SK-N-MC (cell line): ENCODE measurements at regions not wholly inside any gene's neighbourhood (a gene's known extent, or its start where the extent isn't known, plus 50 kb on each side); places are given as distances from the start of the nearest gene placed in this dataset.

ENCODE experiments used
- DNase-seq: peaks from one replicate; pipeline ENCODE4 v3.0.0-alpha.2; 2011; ENCODE audit warnings: low read depth, low spot score
- H3K27ac ChIP-seq: fragments of 200-600 bp; sonication (generic); 2 replicates; pipeline ENCODE4 v1.5.1; 2016; ENCODE audit warnings: mixed run types
- H3K36me3 ChIP-seq: fragments of 200-600 bp; sonication (generic); 2 replicates; pipeline ENCODE4 v1.6.1; 2017; ENCODE audit warnings: antibody characterized with exemption, low read length, mixed read lengths; ENCODE audit not compliant: insufficient read depth
- H3K4me3 ChIP-seq: fragments of 200-600 bp; sonication (generic); 2 replicates; pipeline ENCODE4 v1.5.1; 2016
- H3K9ac ChIP-seq: fragments of 200-600 bp; sonication (generic); 2 replicates; pipeline ENCODE4 v1.8.0; 2017; ENCODE audit warnings: mixed run types, mixed read lengths; ENCODE audit not compliant: insufficient read length
- H3K9me3 ChIP-seq: fragments of 200-600 bp; sonication (generic); 2 replicates; pipeline ENCODE4 v1.6.1; 2017; ENCODE audit warnings: low read depth, mild to moderate bottlenecking, antibody characterized with exemption, low read length, moderate library complexity, mixed read lengths
- EZH2 ChIP-seq: fragments of 200-600 bp; sonication (generic); IDR thresholded peaks from one replicate; pipeline ENCODE4 v1.6.1; 2017; ENCODE audit warnings: antibody characterized with exemption
- FOXP2 ChIP-seq: optimal IDR thresholded peaks from 2 replicates; pipeline ENCODE3; 2011; ENCODE audit warnings: mild to moderate bottlenecking, moderate library complexity; ENCODE audit not compliant: insufficient read depth; ENCODE audit errors: extremely low read length, control extremely low read depth
- POLR2AphosphoS5 ChIP-seq: IDR thresholded peaks from 2 replicates; pipeline ENCODE4 v1.6.1; 2012; ENCODE audit warnings: mild to moderate bottlenecking, low read depth, low read length, borderline replicate concordance

DNA sequence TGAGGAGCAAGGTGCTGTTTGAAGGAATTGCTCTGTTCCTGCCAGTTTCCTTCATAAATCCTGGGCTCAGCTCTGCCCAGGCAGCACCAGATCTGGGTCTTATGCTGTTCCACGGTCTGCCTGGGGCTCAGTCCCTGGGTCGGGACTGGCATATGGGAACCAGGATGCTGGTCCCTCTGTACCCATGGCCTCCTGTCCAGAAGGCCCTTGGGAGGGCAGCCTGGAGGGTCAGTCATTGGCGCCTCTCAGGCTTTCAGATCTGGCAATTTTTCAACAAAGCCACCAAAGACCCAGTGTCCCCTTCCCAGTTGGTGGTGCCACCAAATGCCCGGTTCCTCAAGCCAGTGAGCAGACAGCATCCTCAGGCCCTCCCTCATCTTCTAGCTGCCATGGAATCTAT, 232.7 kb upstream of the SULF2 start:
- H3K27ac ChIP-seq: no peak overlapping the region

DNA sequence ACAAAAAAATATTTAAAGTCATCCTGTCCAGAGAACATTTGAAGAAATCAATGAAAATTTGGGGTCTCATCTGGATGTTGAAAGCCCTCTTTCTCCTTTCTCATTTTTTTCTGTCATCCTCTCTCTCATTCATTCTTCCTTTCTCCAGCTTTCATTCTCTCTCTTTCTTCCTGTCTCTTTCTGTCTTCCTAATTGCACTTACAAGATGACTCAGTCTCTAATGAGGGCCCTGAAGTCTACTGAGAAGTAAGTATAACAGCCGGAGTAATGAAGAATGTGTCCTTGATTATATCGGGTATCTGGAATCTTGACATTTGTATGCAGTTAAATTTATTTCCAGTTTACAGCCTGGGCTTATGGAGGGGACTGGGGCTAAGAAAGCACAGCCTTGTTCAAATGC, 232.2 kb upstream of the SULF2 start:
- Histone ChIP-seq H3K27ac (no peak overlapping the region), H3K9me3 (no peaks in the 10 kb centered on the region), H3K9ac (no peak overlapping the region), H3K4me3 (no peak overlapping the region), H3K36me3 (no peaks in the 10 kb centered on the region)
- TF ChIP-seq EZH2 (no peak), POLR2AphosphoS5 (no peak), FOXP2 (no peak)
- DNase-seq: no peak

More for the DNA sequence above, 232.7 kb upstream of the SULF2 start:
- Histone ChIP-seq H3K36me3 (no peaks in the 10 kb centered on the region), H3K9me3 (no peaks in the 10 kb centered on the region), H3K9ac (no peak overlapping the region), H3K4me3 (no peak overlapping the region)
- no peak for TF ChIP-seq POLR2AphosphoS5
- no peak for TF ChIP-seq FOXP2
- TF ChIP-seq EZH2: no peak
- no peak for DNase-seq

DNA sequence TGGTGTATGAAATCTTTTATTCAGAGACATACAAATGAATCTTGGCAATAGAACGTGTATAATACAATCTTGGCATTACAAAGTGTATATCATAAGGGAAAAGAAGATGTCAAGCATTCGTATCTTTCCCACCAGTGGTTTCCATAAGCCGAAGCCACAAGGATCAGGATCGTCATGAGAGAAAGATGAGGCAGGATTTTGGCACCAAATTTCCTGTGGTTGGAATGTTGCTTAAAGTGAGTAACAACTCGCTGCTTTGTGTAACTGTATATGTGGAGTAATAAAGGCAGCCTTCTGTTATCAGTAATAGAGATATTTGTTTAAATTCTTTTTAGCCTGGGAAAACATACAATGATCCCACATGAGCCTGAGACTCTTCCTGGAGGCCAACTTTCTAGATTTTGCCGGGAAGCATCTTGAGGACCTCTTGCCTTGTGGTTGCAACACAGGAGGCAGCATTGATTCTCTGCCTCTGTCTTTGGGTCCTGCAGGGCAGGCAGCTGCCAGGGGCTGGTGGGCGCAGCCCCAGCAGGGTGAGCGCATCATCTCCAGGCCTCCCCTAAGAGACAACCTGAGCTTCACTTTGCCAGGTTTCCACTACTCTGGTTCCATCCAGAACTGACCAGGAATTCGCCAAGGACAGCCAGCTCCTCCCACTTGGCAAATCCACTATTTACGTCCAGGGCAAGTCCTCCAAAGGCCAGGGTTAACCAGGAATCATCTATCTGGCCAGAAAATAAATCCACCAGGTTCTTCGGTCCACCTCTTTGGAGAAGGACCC, 230.9 kb upstream of the SULF2 start:
- DNase-seq: no peak
- Histone ChIP-seq H3K27ac (no peak overlapping the region), H3K9me3 (no peaks in the 10 kb centered on the region), H3K4me3 (no peak overlapping the region), H3K9ac (no peak overlapping the region), H3K36me3 (no peaks in the 10 kb centered on the region)
- TF ChIP-seq POLR2AphosphoS5 (no peak), EZH2 (no peak), FOXP2 (no peak)

DNA sequence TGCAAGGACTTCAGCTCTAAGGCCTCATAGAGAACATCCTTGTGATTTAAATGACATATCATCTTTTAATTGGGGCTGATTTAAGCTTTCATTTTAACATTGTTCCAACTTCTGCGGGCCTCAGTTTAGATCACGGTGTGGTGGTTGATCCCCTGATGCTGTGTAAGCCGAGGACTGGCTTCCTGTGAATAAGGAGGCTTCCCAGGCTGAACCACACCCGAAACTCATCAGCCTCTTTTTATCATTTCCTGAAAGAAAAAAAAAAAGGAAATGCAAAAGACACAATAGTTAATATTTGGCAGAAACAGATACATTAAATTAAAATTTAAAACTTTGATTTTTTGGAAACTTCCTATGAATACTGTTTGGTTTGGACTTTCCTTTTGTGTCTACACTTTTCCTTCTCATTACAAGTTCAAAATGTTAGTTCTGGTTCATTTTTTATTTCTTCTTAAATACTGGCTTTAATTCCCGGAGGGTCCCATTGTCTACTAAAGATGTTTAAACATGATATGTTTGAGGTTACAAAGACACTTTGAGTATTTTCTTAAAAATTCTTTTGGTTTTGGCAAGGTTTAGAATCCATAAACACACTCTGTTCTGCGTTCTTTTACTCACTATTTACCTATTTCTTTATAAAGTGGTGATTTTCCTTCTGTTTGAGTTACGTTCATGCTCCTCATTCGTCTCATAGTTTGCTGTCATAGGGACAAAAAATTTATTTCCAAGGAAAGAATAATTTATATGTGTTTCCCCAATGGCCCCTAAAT, 230.0 kb upstream of the SULF2 start:
- Histone ChIP-seq H3K9me3 (no peaks in the 10 kb centered on the region), H3K27ac (no peak overlapping the region), H3K36me3 (no peaks in the 10 kb centered on the region), H3K9ac (no peak overlapping the region), H3K4me3 (no peak overlapping the region)
- DNase-seq: no peak
- TF ChIP-seq FOXP2 (no peak), EZH2 (no peak), POLR2AphosphoS5 (no peak)

DNA sequence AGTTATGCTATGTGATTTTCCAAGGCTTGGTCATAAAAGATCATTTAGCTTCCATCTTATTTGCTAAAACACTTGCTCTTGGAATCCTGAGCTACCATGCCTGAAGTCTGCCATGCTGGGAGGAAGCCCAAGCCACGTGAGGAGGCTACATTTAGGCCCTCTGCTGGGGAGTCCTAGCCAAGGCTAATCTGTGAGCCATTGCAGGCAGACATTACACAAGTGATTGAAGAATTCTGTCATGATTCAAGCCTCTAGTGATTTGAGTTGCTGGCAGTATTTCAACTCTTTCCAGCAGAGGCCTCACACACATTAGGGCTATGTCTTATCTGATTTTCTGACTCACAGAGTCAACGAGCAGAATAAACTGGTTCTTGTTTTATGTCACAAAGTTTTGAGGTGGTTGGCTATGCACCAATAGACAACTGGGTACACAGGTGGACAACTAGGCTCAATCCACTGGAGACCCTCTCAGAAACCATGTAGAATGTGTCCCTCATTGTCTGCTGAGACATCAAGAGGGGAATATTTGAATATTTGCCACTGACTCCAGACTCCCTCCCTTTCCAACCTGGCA, 227.2 kb upstream of the SULF2 start:
- Histone ChIP-seq H3K4me3 (no peak overlapping the region), H3K27ac (no peak overlapping the region), H3K9me3 (no peaks in the 10 kb centered on the region), H3K36me3 (no peaks in the 10 kb centered on the region), H3K9ac (no peak overlapping the region)
- DNase-seq: no peak
- TF ChIP-seq FOXP2 (no peak), EZH2 (no peak), POLR2AphosphoS5 (no peak)

DNA sequence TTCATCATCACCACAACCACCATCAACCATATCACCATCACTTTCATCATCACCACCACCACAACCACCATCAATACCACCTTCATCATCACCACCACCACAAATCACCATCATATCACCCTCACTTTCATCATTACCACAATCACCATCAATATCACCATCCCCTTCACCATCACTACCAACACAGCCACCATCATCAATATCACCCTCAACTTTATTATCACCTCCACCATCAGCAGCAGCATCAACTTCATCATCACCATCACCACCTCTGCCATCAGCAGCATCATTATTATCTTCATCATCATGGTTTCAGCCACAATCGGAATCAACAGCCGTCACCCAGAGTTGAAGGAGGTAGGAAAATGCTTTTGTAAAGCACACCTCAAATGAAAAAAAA, 225.7 kb upstream of the SULF2 start:
- Histone ChIP-seq H3K27ac (no peak overlapping the region), H3K36me3 (no peaks in the 10 kb centered on the region), H3K9me3 (no peaks in the 10 kb centered on the region), H3K9ac (no peak overlapping the region), H3K4me3 (no peak overlapping the region)
- TF ChIP-seq EZH2: no peak
- no peak for TF ChIP-seq POLR2AphosphoS5
- TF ChIP-seq FOXP2: no peak
- DNase-seq: no peak

DNA sequence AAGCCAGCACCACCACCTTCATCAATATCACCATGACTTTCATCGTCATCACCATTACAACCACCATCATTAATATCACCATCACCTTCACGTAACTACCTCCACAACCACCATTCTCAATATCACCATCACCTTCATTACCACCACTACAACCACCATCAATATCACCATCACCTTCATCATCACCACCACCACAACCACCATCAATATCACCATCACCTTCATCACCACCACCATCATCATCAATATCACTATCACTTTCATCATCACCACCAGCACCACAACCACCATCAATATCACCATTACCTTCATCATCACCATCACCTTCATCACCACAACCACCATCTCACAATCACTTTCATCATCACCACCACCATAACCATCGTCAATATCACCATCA, 225.3 kb upstream of the SULF2 start:
- DNase-seq: no peak
- no peaks in the 10 kb centered on the region for H3K9me3 ChIP-seq
- H3K27ac ChIP-seq: no peak overlapping the region
- no peak for TF ChIP-seq POLR2AphosphoS5
- H3K36me3 ChIP-seq: no peaks in the 10 kb centered on the region
- H3K9ac ChIP-seq: no peak overlapping the region
- no peak overlapping the region for H3K4me3 ChIP-seq

DNA sequence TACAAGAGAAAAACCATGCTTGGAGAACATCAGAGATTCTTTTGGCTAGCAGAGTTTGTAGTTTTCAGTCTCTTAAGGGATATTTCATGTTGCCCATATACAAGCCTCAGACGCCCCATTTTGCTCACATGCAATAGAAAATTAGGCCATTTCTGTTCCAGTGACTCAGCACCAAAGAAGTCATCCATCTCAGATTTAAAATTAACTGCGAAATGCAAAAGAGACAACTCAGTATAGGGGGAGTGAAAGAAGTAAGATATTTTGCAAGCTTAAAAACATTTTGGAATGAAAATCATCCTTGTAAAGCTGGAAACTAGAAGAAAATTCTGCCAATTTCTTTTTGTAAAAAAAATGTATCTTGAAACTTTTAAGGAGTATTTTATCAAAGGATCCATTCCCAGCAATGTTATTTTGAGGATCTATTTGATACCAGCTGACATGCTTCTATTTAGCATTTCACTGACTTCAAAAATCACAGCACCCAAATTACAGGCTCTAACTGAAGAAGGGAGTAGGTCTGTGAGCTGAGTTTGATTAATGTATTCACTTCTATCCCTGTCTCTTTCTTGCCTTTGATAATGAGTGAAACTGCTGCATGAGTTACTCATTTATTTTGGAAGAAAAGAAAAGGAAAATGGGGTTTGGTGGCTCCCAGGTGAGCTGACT, 223.7 kb upstream of the SULF2 start:
- no peaks in the 10 kb centered on the region for H3K9me3 ChIP-seq
- no peak for TF ChIP-seq FOXP2
- TF ChIP-seq POLR2AphosphoS5: no peak
- no peak for TF ChIP-seq EZH2
- no peak overlapping the region for H3K9ac ChIP-seq
- DNase-seq: no peak
- H3K36me3 ChIP-seq: no peaks in the 10 kb centered on the region
- H3K4me3 ChIP-seq: no peak overlapping the region
- no peak overlapping the region for H3K27ac ChIP-seq
